ENCODE measurements at regions not wholly inside any gene's neighbourhood (a gene's known extent, or its start where the extent isn't known, plus 50 kb on each side); places are given as distances from the start of the nearest gene placed in this dataset.

DNA sequence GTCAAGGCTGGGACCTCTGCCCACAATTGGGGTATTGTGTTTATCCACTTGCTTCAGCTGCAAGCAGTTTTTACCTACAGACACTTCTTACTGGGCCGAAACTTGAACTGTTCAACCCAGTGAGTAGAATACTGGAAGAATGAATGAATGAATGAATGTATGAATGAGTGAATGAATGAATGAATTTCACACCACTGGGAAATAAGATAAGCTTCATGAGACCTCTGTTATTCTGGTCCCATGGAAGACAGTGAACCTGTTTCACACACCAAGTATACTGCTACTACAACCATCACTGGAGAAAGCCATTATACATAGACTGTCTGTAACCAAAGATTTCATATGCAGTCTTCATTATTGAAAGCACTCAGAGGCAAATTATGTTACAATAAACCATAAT, 295.0 kb upstream of the GULP1 start:
- H3K4me1 ChIP-seq (ENCODE audit: control insufficient read depth, insufficient read depth, low read length) = peaks cover 7% of the 10 kb centered on the region
- no peaks in the 10 kb centered on the region for H3K9me3 ChIP-seq (ENCODE audit: control insufficient read depth, insufficient read depth, low read length)
- no peaks in the 10 kb centered on the region for H3K36me3 ChIP-seq (ENCODE audit: control insufficient read depth, insufficient read depth, low read length)
- no peaks in the 10 kb centered on the region for H3K27me3 ChIP-seq (ENCODE audit: control insufficient read depth, insufficient read depth, low read length)
- no CpG with 5 or more reads among the region's 1 CpG for WGBS (ENCODE audit: insufficient coverage, insufficient read length)
- DNase-seq (ENCODE audit: low read depth, low spot score) = no peak
- H3K4me3 ChIP-seq (ENCODE audit: low read length) = no peak overlapping the region
- H3K27ac ChIP-seq (ENCODE audit: low read length) = no peak overlapping the region

DNA sequence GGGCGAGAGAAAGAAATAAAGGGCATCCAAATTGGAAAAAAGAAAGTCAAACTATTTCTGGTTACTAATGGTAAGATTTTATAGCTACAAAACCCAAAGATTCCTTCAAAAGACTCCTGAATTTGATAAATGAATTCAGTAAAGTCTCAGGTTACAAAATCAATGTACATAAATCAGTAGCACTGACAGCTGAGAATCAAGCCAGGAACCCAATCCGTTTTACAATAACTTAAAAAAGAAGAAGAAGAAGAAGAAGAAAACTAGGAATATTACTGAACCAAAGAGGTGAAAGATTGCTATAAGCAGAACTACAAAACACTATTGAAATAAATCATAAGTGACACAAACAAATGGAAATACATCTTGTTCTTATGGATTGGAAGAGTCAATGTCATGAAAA, 291.5 kb upstream of the GULP1 start:
- no peaks in the 10 kb centered on the region for H3K36me3 ChIP-seq (ENCODE audit: control insufficient read depth, insufficient read depth, low read length)
- WGBS (ENCODE audit: insufficient coverage, insufficient read length) = no CpG with 5 or more reads among the region's 2 CpGs
- no peaks in the 10 kb centered on the region for H3K9me3 ChIP-seq (ENCODE audit: control insufficient read depth, insufficient read depth, low read length)
- no peak overlapping the region for H3K4me3 ChIP-seq (ENCODE audit: low read length)
- H3K27me3 ChIP-seq (ENCODE audit: control insufficient read depth, insufficient read depth, low read length) = no peaks in the 10 kb centered on the region
- DNase-seq (ENCODE audit: low read depth, low spot score) = no peak
- H3K4me1 ChIP-seq (ENCODE audit: control insufficient read depth, insufficient read depth, low read length) = peaks cover 3% of the 10 kb centered on the region
- no peak overlapping the region for H3K27ac ChIP-seq (ENCODE audit: low read length)

DNA sequence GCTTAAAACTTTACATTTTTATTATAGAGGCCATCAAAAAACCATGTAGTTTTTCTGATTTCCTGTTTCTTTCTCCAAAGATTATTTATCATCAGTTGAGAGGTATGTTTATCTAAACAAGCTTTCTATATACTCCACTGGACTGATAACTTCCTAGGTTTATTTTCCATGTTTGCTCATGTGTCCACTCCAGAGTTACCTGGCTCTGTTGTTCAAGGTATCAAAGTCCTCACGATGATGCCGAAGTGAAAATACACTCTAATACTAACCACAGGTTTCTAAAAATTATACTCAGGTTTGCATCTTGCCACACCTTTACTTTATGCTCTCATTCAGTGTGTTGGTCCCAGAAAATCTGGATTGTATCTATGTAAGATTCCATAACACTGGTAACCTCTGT, 287.9 kb upstream of the GULP1 start:
- DNase-seq (ENCODE audit: low read depth, low spot score) = no peak
- no CpG with 5 or more reads among the region's 2 CpGs for WGBS (ENCODE audit: insufficient coverage, insufficient read length)
- no peaks in the 10 kb centered on the region; the same call in 1 of the 2 replicates for H3K4me1 ChIP-seq (ENCODE audit: control insufficient read depth, insufficient read depth, low read length)

DNA sequence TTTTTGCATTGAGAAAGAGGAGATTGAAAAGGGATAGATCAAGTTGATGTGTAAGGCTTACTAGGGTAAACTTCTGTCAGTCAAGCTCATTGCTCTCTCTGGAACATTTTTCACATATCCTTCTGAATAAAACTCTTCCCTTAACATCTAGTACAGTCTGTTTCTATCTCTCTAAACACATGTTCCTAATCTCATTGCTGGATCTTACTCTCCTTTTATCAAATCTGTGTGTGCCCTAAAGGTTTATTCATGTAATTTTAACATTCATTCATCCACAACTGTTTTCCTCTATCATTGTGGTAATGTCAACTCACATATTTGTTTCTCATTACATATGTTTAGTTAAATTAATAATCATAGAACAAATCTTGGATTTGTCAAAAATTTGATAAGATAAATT, 277.9 kb upstream of the GULP1 start:
- no peaks in the 10 kb centered on the region for H3K36me3 ChIP-seq (ENCODE audit: control insufficient read depth, insufficient read depth, low read length)
- no peaks in the 10 kb centered on the region for H3K27me3 ChIP-seq (ENCODE audit: control insufficient read depth, insufficient read depth, low read length)
- H3K4me3 ChIP-seq (ENCODE audit: low read length) = no peak overlapping the region
- H3K9me3 ChIP-seq (ENCODE audit: control insufficient read depth, insufficient read depth, low read length) = no peaks in the 10 kb centered on the region
- no peak for DNase-seq (ENCODE audit: low read depth, low spot score)
- no peaks in the 10 kb centered on the region; the same call in 1 of the 2 replicates for H3K4me1 ChIP-seq (ENCODE audit: control insufficient read depth, insufficient read depth, low read length)
- no peak overlapping the region for H3K27ac ChIP-seq (ENCODE audit: low read length)

More for the DNA sequence above, 287.9 kb upstream of the GULP1 start:
- Histone ChIP-seq H3K36me3 (ENCODE audit: control insufficient read depth, insufficient read depth, low read length) (no peaks in the 10 kb centered on the region), H3K4me3 (ENCODE audit: low read length) (no peak overlapping the region), H3K27ac (ENCODE audit: low read length) (no peak overlapping the region), H3K9me3 (ENCODE audit: control insufficient read depth, insufficient read depth, low read length) (no peaks in the 10 kb centered on the region), H3K27me3 (ENCODE audit: control insufficient read depth, insufficient read depth, low read length) (no peaks in the 10 kb centered on the region)

DNA sequence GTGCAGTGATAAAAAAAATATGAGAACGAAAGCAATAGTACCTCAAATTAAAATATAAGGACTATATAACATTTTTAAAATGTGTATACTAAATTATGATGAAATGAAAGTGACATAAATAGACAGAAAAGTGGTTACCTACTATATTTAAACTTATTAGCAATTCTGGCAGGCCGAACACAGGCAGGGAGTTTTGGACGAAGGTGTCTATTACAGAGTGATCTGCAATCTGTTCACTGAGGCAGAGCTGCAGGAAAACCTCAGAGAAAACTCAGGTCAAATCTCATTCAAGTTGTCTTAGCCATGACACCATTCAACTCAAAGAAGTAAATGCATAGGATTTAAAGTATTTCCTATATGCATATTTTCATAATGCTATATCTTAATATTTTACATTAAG, 274.8 kb upstream of the GULP1 start:
- no peak overlapping the region for H3K4me3 ChIP-seq (ENCODE audit: low read length)
- peaks cover 2% of the 10 kb centered on the region; the same call in 1 of the 2 replicates for H3K9me3 ChIP-seq (ENCODE audit: control insufficient read depth, insufficient read depth, low read length)
- no peak for DNase-seq (ENCODE audit: low read depth, low spot score)
- H3K4me1 ChIP-seq (ENCODE audit: control insufficient read depth, insufficient read depth, low read length) = no peaks in the 10 kb centered on the region
- no peaks in the 10 kb centered on the region for H3K27me3 ChIP-seq (ENCODE audit: control insufficient read depth, insufficient read depth, low read length)
- H3K27ac ChIP-seq (ENCODE audit: low read length) = no peak overlapping the region
- WGBS (ENCODE audit: insufficient coverage, insufficient read length) = no CpG with 5 or more reads among the region's 3 CpGs
- no peaks in the 10 kb centered on the region for H3K36me3 ChIP-seq (ENCODE audit: control insufficient read depth, insufficient read depth, low read length)

DNA sequence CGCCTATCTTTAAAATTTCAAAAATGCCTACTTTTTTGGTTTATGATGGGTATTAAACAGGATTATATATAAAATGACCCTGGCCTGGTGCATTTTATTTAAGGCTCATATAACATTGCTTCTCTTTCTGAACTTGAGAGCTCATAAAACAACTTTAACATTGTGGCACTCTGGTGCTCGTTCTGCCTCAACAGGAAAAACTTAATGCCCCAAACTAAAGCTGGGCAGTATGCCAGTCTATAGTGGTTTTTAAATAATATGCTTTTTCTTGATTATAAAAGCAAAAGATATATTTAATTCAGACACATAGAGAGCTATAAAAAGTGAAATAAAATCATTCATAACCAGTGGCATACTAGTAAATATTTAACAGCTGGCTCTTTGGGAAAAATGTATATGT, 269.3 kb upstream of the GULP1 start:
- Histone ChIP-seq H3K27me3 (ENCODE audit: control insufficient read depth, insufficient read depth, low read length) (no peaks in the 10 kb centered on the region), H3K4me3 (ENCODE audit: low read length) (no peak overlapping the region), H3K36me3 (ENCODE audit: control insufficient read depth, insufficient read depth, low read length) (no peaks in the 10 kb centered on the region), H3K27ac (ENCODE audit: low read length) (no peak overlapping the region), H3K4me1 (ENCODE audit: control insufficient read depth, insufficient read depth, low read length) (no peaks in the 10 kb centered on the region), H3K9me3 (ENCODE audit: control insufficient read depth, insufficient read depth, low read length) (peaks cover 2% of the 10 kb centered on the region; the same call in 1 of the 2 replicates)
- DNase-seq (ENCODE audit: low read depth, low spot score) = no peak
- no CpG with 5 or more reads among the region's 2 CpGs for WGBS (ENCODE audit: insufficient coverage, insufficient read length)

DNA sequence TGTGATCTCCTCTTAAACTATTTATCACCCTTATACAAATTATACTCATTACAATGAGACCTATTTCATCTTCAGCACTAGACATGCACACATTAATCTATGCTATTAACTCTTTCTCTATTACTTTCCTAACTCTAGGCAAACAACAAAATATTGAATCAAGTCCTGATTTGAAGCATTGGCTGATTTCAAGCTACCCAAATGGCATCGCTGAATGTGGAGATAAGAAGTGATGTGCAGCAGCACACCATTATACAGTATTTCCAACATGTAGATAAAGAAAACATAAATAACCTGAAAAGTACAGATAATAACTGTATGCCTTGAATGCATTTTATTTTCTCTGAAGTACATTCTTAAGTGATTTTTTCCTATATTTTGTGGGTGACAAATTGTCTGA, 268.6 kb upstream of the GULP1 start:
- DNase-seq (ENCODE audit: low read depth, low spot score) = no peak
- H3K27me3 ChIP-seq (ENCODE audit: control insufficient read depth, insufficient read depth, low read length) = no peaks in the 10 kb centered on the region
- no CpG with 5 or more reads among the region's 1 CpG for WGBS (ENCODE audit: insufficient coverage, insufficient read length)
- no peak overlapping the region for H3K27ac ChIP-seq (ENCODE audit: low read length)
- no peaks in the 10 kb centered on the region for H3K36me3 ChIP-seq (ENCODE audit: control insufficient read depth, insufficient read depth, low read length)
- H3K9me3 ChIP-seq (ENCODE audit: control insufficient read depth, insufficient read depth, low read length) = peaks cover 2% of the 10 kb centered on the region; the same call in 1 of the 2 replicates
- no peaks in the 10 kb centered on the region for H3K4me1 ChIP-seq (ENCODE audit: control insufficient read depth, insufficient read depth, low read length)
- no peak overlapping the region for H3K4me3 ChIP-seq (ENCODE audit: low read length)

DNA sequence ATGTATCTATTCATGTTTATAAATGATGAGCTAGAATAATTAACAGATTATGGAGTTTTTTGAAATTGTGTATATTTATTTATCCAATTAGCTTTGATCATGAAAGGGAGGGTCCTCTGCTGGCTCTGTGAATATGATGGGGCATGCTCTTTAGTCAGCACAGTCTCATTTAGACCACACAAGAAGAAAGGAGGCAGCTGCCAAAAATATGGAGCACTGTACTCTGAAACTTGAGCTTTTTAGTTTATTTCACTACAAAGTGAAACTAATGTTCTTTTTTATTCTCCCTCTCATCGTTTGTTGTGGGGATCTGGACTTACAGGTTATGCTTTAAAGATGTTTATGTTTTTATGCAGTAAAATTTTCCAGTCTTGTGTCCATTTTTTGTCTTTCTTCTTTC, 266.9 kb upstream of the GULP1 start:
- Histone ChIP-seq H3K27me3 (ENCODE audit: control insufficient read depth, insufficient read depth, low read length) (no peaks in the 10 kb centered on the region), H3K4me3 (ENCODE audit: low read length) (no peak overlapping the region), H3K4me1 (ENCODE audit: control insufficient read depth, insufficient read depth, low read length) (peaks cover 3% of the 10 kb centered on the region), H3K36me3 (ENCODE audit: control insufficient read depth, insufficient read depth, low read length) (no peaks in the 10 kb centered on the region), H3K27ac (ENCODE audit: low read length) (no peak overlapping the region), H3K9me3 (ENCODE audit: control insufficient read depth, insufficient read depth, low read length) (no peaks in the 10 kb centered on the region)
- no peak for DNase-seq (ENCODE audit: low read depth, low spot score)
- WGBS (ENCODE audit: insufficient coverage, insufficient read length) = no CpG with 5 or more reads among the region's 1 CpG

DNA sequence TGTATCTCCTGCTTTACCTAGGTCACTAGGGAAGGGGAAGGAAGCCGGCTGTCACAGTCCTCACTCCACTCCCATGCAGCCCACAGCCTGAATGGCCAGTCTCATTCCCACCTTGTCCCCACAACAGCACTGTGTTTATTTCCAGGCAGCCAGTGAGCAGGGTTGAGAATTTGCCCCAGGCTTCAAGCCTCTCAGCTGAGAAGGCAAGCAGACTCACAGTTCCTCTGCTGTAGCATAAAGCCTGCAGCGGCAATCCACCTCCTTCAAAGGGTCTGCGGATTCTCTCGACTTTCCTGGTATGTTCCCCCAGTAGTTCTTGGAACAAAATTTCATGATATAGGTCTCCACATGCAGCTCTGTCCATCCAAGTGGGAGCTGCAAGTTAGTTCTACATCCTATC, 262.9 kb upstream of the GULP1 start:
- no peak for DNase-seq (ENCODE audit: low read depth, low spot score)
- H3K4me1 ChIP-seq (ENCODE audit: control insufficient read depth, insufficient read depth, low read length) = peaks cover 4% of the 10 kb centered on the region
- H3K36me3 ChIP-seq (ENCODE audit: control insufficient read depth, insufficient read depth, low read length) = no peaks in the 10 kb centered on the region
- no peaks in the 10 kb centered on the region for H3K27me3 ChIP-seq (ENCODE audit: control insufficient read depth, insufficient read depth, low read length)
- H3K9me3 ChIP-seq (ENCODE audit: control insufficient read depth, insufficient read depth, low read length) = no peaks in the 10 kb centered on the region
- no peak overlapping the region for H3K4me3 ChIP-seq (ENCODE audit: low read length)
- no peak overlapping the region for H3K27ac ChIP-seq (ENCODE audit: low read length)
- WGBS (ENCODE audit: insufficient coverage, insufficient read length) = no CpG with 5 or more reads among the region's 4 CpGs

DNA sequence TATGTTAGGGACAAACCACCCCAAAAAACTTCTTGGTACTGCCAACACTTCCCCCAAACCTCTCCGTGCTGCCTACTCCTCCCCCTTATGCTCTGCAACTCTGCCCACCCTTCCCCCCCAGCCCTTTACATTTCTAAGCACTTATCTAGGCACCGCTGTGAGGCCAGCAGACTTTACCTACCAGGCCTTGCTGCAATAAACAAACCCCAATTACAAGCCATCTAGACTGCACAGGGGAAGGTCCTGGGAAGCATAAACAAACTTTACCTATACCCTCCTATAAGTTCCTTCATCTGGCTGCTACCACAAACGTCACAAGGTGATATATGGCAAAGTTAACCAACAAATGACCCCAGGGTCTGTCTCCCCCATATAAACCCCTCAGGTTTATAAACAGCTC, 259.4 kb upstream of the GULP1 start:
- no peak overlapping the region; the same call in 1 of the 2 replicates for H3K4me3 ChIP-seq (ENCODE audit: low read length)
- peak overlapping the region; percentile 88 for H3K27ac ChIP-seq (ENCODE audit: low read length)
- no peaks in the 10 kb centered on the region for H3K27me3 ChIP-seq (ENCODE audit: control insufficient read depth, insufficient read depth, low read length)
- DNase-seq (ENCODE audit: low read depth, low spot score) = peak; percentile 68
- no peaks in the 10 kb centered on the region for H3K9me3 ChIP-seq (ENCODE audit: control insufficient read depth, insufficient read depth, low read length)
- H3K4me1 ChIP-seq (ENCODE audit: control insufficient read depth, insufficient read depth, low read length) = peaks cover 6% of the 10 kb centered on the region
- no peaks in the 10 kb centered on the region; the same call in 1 of the 2 replicates for H3K36me3 ChIP-seq (ENCODE audit: control insufficient read depth, insufficient read depth, low read length)
- no CpG with 5 or more reads among the region's 3 CpGs for WGBS (ENCODE audit: insufficient coverage, insufficient read length)

DNA sequence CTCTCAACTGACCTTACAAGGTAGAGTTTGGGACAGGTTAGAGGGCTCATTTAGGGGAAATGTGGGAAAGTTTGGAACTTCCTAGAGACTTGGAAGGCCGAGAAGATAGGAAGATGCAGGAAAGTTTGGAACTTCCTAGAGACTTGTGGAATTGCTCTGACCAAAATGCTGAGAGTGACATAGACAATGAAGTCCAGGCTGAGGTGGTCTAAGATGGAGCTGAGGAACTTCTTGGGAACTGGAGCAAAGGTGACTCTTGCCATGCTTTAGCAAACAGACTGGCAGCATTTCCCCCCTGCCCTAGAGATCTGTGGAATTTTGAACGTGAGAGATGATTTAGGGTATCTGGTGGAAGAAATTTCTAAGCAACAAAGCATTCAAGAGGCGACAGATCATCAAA, 258.9 kb upstream of the GULP1 start:
- no CpG with 5 or more reads among the region's 3 CpGs for WGBS (ENCODE audit: insufficient coverage, insufficient read length)
- peaks cover 6% of the 10 kb centered on the region for H3K4me1 ChIP-seq (ENCODE audit: control insufficient read depth, insufficient read depth, low read length)
- no peaks in the 10 kb centered on the region for H3K9me3 ChIP-seq (ENCODE audit: control insufficient read depth, insufficient read depth, low read length)
- no peaks in the 10 kb centered on the region for H3K27me3 ChIP-seq (ENCODE audit: control insufficient read depth, insufficient read depth, low read length)
- no peak overlapping the region; the same call in 1 of the 2 replicates for H3K4me3 ChIP-seq (ENCODE audit: low read length)
- peak overlapping the region; percentile 88 for H3K27ac ChIP-seq (ENCODE audit: low read length)
- H3K36me3 ChIP-seq (ENCODE audit: control insufficient read depth, insufficient read depth, low read length) = no peaks in the 10 kb centered on the region; the same call in 1 of the 2 replicates
- DNase-seq (ENCODE audit: low read depth, low spot score) = no peak
